ENCODE measurements at regions not wholly inside any gene's neighbourhood (a gene's known extent, or its start where the extent isn't known, plus 50 kb on each side); places are given as distances from the start of the nearest gene placed in this dataset.

DNA sequence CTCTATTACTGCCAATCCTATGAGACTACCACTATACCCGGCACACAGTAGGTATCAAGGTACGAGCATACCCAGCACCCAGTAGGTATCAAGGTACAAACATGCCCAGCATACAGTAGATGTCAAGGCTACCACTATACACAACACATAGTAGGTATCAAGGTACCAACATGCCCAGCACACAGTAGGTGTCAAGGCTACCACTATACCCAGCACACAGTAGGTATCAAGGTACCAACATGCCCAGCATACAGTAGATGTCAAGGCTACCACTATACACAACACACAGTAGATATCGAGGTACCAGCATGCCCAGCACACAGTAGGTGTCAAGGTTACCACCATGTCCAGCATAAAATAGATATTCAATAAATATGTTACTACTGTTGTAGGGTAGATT, 98.4 kb downstream of the C1orf94 start:
- no peak for TF ChIP-seq EZH2 (IDR thresholded peaks at IDR 0.05; ENCODE audit: low read length)
- no peak for TF ChIP-seq CTCF (optimal IDR thresholded peaks at IDR 0.05 in 1 of 3, IDR thresholded peaks at IDR 0.05 in 1 of 3, conservative IDR thresholded peaks at IDR 0.05 in 1 of 3; ENCODE audit: extremely low read depth in 1 of 3, insufficient read depth in 2 of 3, low read length in 3 of 3)
